Testis (tissue), 2 donors: ENCODE measurements at regions not wholly inside any gene's neighbourhood (a gene's known extent, or its start where the extent isn't known, plus 50 kb on each side); places are given as distances from the start of the nearest gene placed in this dataset.

Experiments
- POLR2A ChIP-seq: fragments of 450-650 bp; IDR thresholded peaks from one replicate; pipeline ENCODE4 v1.6.1; 2017; ENCODE audit warnings: antibody characterized with exemption, mild to moderate bottlenecking, moderate library complexity
- TF ChIP-seq, protein P1 (sequence below), 3 experiments: fragments of 450-650 bp in 2 of 3; fragments of 200-600 bp in 1 of 3; sonication (generic) in 1 of 3; IDR thresholded peaks; one replicate each; pipeline ENCODE4 v1.5.1; 2016 to 2019; ENCODE audit warnings: antibody characterized with exemption in 3 of 3, mild to moderate bottlenecking in 2 of 3, moderate library complexity in 1 of 3

DNA sequence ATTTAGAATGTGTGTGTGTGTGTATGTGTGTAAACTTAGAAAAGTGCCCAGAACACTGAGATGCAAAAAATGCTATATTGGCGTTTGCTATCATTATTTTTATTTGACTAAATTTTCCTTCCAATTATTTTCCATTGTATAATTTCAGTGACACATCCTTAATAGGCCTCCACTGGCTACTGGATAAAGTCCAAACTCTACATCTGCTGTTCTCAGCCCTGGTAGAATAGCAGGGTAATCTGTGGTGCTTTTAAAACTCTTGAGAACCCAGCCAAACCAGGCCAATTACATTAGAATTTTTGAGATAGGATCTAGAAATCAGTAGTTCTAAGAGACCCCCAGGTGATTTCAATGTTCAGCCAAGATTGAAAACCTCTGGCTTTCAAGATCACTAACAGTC, 66.4 kb downstream of the ZNF503 start:
- TF ChIP-seq, protein P1, sequence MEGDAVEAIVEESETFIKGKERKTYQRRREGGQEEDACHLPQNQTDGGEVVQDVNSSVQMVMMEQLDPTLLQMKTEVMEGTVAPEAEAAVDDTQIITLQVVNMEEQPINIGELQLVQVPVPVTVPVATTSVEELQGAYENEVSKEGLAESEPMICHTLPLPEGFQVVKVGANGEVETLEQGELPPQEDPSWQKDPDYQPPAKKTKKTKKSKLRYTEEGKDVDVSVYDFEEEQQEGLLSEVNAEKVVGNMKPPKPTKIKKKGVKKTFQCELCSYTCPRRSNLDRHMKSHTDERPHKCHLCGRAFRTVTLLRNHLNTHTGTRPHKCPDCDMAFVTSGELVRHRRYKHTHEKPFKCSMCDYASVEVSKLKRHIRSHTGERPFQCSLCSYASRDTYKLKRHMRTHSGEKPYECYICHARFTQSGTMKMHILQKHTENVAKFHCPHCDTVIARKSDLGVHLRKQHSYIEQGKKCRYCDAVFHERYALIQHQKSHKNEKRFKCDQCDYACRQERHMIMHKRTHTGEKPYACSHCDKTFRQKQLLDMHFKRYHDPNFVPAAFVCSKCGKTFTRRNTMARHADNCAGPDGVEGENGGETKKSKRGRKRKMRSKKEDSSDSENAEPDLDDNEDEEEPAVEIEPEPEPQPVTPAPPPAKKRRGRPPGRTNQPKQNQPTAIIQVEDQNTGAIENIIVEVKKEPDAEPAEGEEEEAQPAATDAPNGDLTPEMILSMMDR (IDR thresholded peaks at IDR 0.05): no peak
- no peak for TF ChIP-seq POLR2A
